HL-60 (cell line): ENCODE measurements at regions not wholly inside any gene's neighbourhood (a gene's known extent, or its start where the extent isn't known, plus 50 kb on each side); places are given as distances from the start of the nearest gene placed in this dataset.

Experiments used
- GABPA ChIP-seq: IDR thresholded peaks from 2 replicates; pipeline ENCODE4 v1.6.1; 2012; ENCODE audit warnings: low read depth
- TF ChIP-seq, protein P1 (sequence below): IDR thresholded peaks from one replicate; pipeline ENCODE4 v1.5.1; 2011; ENCODE audit warnings: low read length, control low read depth, inconsistent platforms; ENCODE audit not compliant: insufficient read depth

DNA sequence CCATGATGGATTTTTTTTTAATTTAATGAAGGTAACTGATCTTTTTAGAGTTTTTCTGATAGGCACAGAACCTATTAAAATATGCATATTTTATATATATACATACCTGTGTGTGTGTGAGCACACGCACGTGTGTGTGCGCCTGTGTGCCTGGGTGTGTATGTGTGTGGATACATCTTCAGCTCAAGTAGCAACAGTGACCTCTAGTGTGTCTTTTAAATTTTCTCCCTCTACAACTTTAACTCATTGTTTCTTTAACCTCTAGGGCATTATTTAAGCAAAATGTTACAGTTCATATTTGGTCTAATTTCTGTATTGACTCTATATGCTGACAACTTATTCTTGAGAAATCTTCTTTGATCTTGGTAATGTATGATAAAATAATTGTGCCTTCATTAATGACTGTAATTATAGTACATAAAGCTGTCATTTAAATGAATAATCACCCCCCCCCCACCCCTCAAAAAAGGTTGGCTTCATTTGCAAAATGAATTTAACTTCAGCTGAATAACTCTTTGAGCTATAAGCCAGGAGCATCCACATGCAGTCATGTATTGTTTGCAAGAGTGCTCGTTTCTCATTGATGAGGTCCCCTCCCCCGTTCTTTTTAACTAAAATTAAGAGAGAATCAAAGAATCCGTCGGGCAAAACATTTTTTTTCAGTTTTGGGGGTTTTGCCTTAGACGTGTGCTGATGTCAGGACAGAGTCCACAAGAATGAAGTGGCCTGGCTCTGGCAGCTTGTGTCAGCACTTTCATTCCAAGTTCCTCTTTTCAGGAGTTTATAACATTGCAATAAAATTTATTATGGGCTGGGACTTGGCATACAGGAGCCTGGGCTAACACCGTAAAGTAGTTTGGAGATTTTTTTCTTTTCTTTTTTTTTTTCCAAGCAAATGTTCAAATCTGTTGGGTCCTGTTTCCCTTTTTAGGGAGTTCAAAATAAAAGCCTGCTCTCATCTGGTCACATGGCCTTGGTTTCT lies 80.0 kb downstream of the ETAA1 start:
- TF ChIP-seq, protein P1, sequence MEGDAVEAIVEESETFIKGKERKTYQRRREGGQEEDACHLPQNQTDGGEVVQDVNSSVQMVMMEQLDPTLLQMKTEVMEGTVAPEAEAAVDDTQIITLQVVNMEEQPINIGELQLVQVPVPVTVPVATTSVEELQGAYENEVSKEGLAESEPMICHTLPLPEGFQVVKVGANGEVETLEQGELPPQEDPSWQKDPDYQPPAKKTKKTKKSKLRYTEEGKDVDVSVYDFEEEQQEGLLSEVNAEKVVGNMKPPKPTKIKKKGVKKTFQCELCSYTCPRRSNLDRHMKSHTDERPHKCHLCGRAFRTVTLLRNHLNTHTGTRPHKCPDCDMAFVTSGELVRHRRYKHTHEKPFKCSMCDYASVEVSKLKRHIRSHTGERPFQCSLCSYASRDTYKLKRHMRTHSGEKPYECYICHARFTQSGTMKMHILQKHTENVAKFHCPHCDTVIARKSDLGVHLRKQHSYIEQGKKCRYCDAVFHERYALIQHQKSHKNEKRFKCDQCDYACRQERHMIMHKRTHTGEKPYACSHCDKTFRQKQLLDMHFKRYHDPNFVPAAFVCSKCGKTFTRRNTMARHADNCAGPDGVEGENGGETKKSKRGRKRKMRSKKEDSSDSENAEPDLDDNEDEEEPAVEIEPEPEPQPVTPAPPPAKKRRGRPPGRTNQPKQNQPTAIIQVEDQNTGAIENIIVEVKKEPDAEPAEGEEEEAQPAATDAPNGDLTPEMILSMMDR: no peak
- no peak for TF ChIP-seq GABPA
